ENCODE measurements at regions not wholly inside any gene's neighbourhood (a gene's known extent, or its start where the extent isn't known, plus 50 kb on each side); places are given as distances from the start of the nearest gene placed in this dataset.

- no peaks in the 10 kb centered on the region for H4K20me1 ChIP-seq (replicated peaks; ENCODE audit: insufficient read depth)
- no peaks in the 10 kb centered on the region for H3K9me2 ChIP-seq (ENCODE audit: insufficient read depth)
- no peaks in the 10 kb centered on the region for H3K79me2 ChIP-seq (replicated peaks; ENCODE audit: insufficient read depth)
- ATAC-seq (no peak), DNase-seq (ENCODE audit: low spot score) (no peak)
- Mint-ChIP-seq H3K9me3 (no peaks in the 10 kb centered on the region), H3K4me1 (no peaks in the 10 kb centered on the region), H3K27ac (no peak overlapping the region), H3K27me3 (ENCODE audit: insufficient read depth, low read depth, poor library complexity) (no peaks in the 10 kb centered on the region), H3K4me3 (no peak overlapping the region), H3K36me3 (ENCODE audit: low read depth) (no peaks in the 10 kb centered on the region)
- H2AFZ ChIP-seq = no peak overlapping the region
- no peak overlapping the region for H3K4me3 ChIP-seq
- H3K4me2 ChIP-seq = no peak overlapping the region
- H3F3A ChIP-seq (replicated peaks; ENCODE audit: low read depth) = no peaks in the 10 kb centered on the region
- H3K4me1 ChIP-seq (ENCODE audit: insufficient read depth) = no peaks in the 10 kb centered on the region
- H3K36me3 ChIP-seq (ENCODE audit: insufficient read depth) = no peaks in the 10 kb centered on the region
- H3K27ac ChIP-seq (ENCODE audit: low read depth) = no peak overlapping the region
- no peaks in the 10 kb centered on the region for H3K27me3 ChIP-seq (ENCODE audit: insufficient read depth)
- no peak for TF ChIP-seq ZNF114 (CRISPR knock-in tag; IDR thresholded peaks at IDR 0.05)
Observed at GRCh38 chr2:138391946-138392345, 109.6 kb upstream of the SPOPL start.

- no peak overlapping the region for H3K4me3 ChIP-seq
- no peaks in the 10 kb centered on the region for H3K4me1 ChIP-seq (ENCODE audit: insufficient read depth)
- H3K27ac ChIP-seq (ENCODE audit: low read depth) = no peak overlapping the region
- Mint-ChIP-seq H3K27ac (no peak overlapping the region), H3K4me3 (no peak overlapping the region), H3K36me3 (ENCODE audit: low read depth) (no peaks in the 10 kb centered on the region), H3K27me3 (ENCODE audit: insufficient read depth, low read depth, poor library complexity) (no peaks in the 10 kb centered on the region), H3K4me1 (no peaks in the 10 kb centered on the region; the same call in 2 of the 3 replicates), H3K9me3 (no peaks in the 10 kb centered on the region)
- DNase-seq (ENCODE audit: low spot score) = no peak
- H3K9me2 ChIP-seq (ENCODE audit: insufficient read depth) = no peaks in the 10 kb centered on the region
- no peak overlapping the region for H2AFZ ChIP-seq
- H4K20me1 ChIP-seq (replicated peaks; ENCODE audit: insufficient read depth) = no peaks in the 10 kb centered on the region
- H3K79me2 ChIP-seq (replicated peaks; ENCODE audit: insufficient read depth) = no peaks in the 10 kb centered on the region
- no peaks in the 10 kb centered on the region for H3K36me3 ChIP-seq (ENCODE audit: insufficient read depth)
- ATAC-seq = no peak
- H3F3A ChIP-seq (replicated peaks; ENCODE audit: low read depth) = no peaks in the 10 kb centered on the region
- no peak overlapping the region for H3K4me2 ChIP-seq
- no peaks in the 10 kb centered on the region for H3K27me3 ChIP-seq (ENCODE audit: insufficient read depth)
- TF ChIP-seq REST (IDR thresholded peaks at IDR 0.05; ENCODE audit: unreplicated experiment) (no peak), ZNF114 (CRISPR knock-in tag; IDR thresholded peaks at IDR 0.05) (no peak), ZNF462 (CRISPR knock-in tag; IDR thresholded peaks at IDR 0.05) (no peak), CREB1 (CRISPR knock-in tag; IDR thresholded peaks at IDR 0.05; ENCODE audit: low read depth) (no peak), NANOG (IDR thresholded peaks at IDR 0.05; ENCODE audit: borderline replicate concordance) (no peak), EZH2 (IDR thresholded peaks at IDR 0.05; ENCODE audit: low read depth, unreplicated experiment) (no peak), POLR2AphosphoS5 (IDR thresholded peaks at IDR 0.05; ENCODE audit: low read depth) (no peak), JUNB (IDR thresholded peaks at IDR 0.05; ENCODE audit: unreplicated experiment) (no peak), STAT1 (IDR thresholded peaks at IDR 0.05; ENCODE audit: unreplicated experiment) (no peak), ZNF331 (CRISPR knock-in tag; IDR thresholded peaks at IDR 0.05; ENCODE audit: low read depth) (no peak), EZH2phosphoT487 (IDR thresholded peaks at IDR 0.05; ENCODE audit: unreplicated experiment) (no peak)
- TF ChIP-seq, protein P1, sequence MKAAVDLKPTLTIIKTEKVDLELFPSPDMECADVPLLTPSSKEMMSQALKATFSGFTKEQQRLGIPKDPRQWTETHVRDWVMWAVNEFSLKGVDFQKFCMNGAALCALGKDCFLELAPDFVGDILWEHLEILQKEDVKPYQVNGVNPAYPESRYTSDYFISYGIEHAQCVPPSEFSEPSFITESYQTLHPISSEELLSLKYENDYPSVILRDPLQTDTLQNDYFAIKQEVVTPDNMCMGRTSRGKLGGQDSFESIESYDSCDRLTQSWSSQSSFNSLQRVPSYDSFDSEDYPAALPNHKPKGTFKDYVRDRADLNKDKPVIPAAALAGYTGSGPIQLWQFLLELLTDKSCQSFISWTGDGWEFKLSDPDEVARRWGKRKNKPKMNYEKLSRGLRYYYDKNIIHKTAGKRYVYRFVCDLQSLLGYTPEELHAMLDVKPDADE (IDR thresholded peaks at IDR 0.05) = no peak
Observed at GRCh38 chr2:138395565-138396306, 105.8 kb upstream of the SPOPL start.

Data from GM23338 (cell line).